ENCODE measurements at regions not wholly inside any gene's neighbourhood (a gene's known extent, or its start where the extent isn't known, plus 50 kb on each side); places are given as distances from the start of the nearest gene placed in this dataset.

DNA sequence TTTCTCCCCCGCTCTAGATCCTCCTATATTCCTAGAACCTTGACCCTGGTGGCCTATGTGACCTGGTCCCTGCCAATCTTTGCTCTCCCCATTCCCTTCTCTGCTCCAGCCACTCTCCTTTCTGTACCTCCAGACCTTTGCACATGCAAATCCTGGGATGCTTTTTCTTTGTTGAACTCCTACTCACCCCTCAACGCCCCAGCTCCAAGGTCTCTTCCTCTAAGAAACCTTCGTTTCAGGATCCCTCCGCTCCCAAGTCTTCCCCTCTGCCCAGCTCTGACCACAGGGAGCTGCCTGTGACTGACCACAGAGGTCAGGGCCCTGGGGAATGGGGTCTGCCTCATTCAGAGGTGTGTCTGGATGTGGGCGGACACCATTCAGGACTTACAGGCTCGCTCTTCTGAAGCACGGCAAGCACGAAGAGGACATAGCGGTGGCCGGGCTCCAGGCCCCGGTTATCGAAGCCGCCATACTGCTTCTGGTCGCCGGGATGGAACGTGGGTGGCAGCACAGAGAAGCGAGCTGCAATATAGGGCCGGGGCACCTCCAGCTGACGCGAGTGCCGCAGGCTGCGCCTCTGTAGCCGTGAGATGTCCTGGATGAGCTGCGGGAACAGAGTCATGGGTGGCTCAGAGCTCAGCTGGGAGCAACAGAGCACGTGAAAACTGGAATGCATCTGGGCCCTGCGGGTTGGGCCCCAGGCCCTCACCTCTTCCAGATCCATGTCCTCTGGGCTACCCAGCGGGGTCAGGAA is 120.9 kb downstream of the PTPRS start:
- H3K9me3 ChIP-seq (ENCODE audit: control insufficient read depth, low read depth, low read length), result no peaks in the 10 kb centered on the region
- H3K4me1 ChIP-seq (ENCODE audit: control insufficient read depth, extremely low read depth, insufficient read depth, low read length), result no peaks in the 10 kb centered on the region
- H4K20me1 ChIP-seq (ENCODE audit: control insufficient read depth, extremely low read depth, insufficient read depth, low read length), result no peaks in the 10 kb centered on the region
- no peak overlapping the region for H3K9ac ChIP-seq (ENCODE audit: control insufficient read depth, extremely low read depth, insufficient read depth, low read length)
- no peak overlapping the region for H2AFZ ChIP-seq (ENCODE audit: control insufficient read depth, low read length)
- dilution Hi-C loops (cut with MboI; ENCODE audit: extremely low pct_ligation_motif_present, low sequenced_read_pairs), result no loop called here
- H3K9me1 ChIP-seq (ENCODE audit: control insufficient read depth, extremely low read depth, insufficient read depth, low read length), result no peaks in the 10 kb centered on the region
- peaks cover 0 to 9% of the 10 kb centered on the region in 2 experiments for H3K36me3 ChIP-seq (ENCODE audit: control insufficient read depth in 2 of 2, extremely low read depth in 1 of 2, insufficient read depth in 2 of 2, low read length in 2 of 2)
- H3K27ac ChIP-seq (ENCODE audit: control insufficient read depth, insufficient read depth, low read length), result no peak overlapping the region
- H3K27me3 ChIP-seq (ENCODE audit: control insufficient read depth, extremely low read depth, insufficient read depth, low read length), result no peaks in the 10 kb centered on the region
- H3K79me2 ChIP-seq (ENCODE audit: control insufficient read depth, insufficient read depth, low read length), result no peaks in the 10 kb centered on the region
- FAIRE-seq, result no peak
- TF ChIP-seq EZH2 (IDR thresholded peaks at IDR 0.05; ENCODE audit: low read length), result no peak
- TF ChIP-seq, protein P1, sequence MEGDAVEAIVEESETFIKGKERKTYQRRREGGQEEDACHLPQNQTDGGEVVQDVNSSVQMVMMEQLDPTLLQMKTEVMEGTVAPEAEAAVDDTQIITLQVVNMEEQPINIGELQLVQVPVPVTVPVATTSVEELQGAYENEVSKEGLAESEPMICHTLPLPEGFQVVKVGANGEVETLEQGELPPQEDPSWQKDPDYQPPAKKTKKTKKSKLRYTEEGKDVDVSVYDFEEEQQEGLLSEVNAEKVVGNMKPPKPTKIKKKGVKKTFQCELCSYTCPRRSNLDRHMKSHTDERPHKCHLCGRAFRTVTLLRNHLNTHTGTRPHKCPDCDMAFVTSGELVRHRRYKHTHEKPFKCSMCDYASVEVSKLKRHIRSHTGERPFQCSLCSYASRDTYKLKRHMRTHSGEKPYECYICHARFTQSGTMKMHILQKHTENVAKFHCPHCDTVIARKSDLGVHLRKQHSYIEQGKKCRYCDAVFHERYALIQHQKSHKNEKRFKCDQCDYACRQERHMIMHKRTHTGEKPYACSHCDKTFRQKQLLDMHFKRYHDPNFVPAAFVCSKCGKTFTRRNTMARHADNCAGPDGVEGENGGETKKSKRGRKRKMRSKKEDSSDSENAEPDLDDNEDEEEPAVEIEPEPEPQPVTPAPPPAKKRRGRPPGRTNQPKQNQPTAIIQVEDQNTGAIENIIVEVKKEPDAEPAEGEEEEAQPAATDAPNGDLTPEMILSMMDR (optimal IDR thresholded peaks at IDR 0.05 in 1 of 3, IDR thresholded peaks at IDR 0.05 in 1 of 3, conservative IDR thresholded peaks at IDR 0.05 in 1 of 3; ENCODE audit: extremely low read depth in 1 of 3, insufficient read depth in 2 of 3, low read length in 3 of 3), result no peak
- H3K4me3 ChIP-seq (ENCODE audit: control insufficient read depth in 2 of 3, extremely low read depth in 1 of 3, insufficient read depth in 2 of 3, low read depth in 1 of 3, low read length in 3 of 3), result no peak overlapping the region
- no peak overlapping the region for H3K4me2 ChIP-seq (ENCODE audit: control insufficient read depth, extremely low read depth, insufficient read depth, low read depth, low read length)
- no peak for DNase-seq (ENCODE audit: low read depth, low spot score)

DNA sequence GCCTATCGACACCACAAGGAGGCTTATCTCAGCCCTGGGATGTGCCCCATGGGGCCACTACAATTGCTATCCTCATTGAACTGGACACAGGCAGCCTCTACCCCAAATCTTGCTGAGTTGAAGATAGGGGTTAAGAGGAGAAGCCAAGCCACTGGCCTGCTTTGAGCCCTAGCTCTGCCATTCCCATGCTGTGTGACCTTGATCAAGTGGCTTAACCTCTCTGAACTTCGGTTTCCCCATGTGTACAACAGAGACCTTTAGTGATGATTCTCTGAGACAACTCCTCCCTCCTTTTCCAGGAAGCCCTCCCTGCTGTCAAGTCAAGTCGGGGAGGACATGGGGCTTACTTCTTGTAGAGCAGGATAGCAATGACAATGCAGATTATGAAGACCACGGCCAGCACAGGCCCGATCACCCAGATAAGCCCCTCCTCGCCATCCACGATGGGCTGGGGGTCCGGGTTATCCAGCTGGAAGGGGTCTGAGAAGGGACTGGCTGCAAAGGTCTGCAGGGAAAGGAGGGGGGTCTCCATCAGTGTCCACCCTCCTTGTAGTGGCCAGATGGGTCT is 121.6 kb downstream of the PTPRS start:
- dilution Hi-C loops (cut with MboI; ENCODE audit: extremely low pct_ligation_motif_present, low sequenced_read_pairs), result no loop called here

More for the DNA sequence above, 121.6 kb downstream of the PTPRS start:
- Histone ChIP-seq H3K4me2 (ENCODE audit: control insufficient read depth, extremely low read depth, insufficient read depth, low read depth, low read length) (no peak overlapping the region), H3K9me3 (ENCODE audit: control insufficient read depth, low read depth, low read length) (no peaks in the 10 kb centered on the region), H3K4me1 (ENCODE audit: control insufficient read depth, extremely low read depth, insufficient read depth, low read length) (no peaks in the 10 kb centered on the region), H4K20me1 (ENCODE audit: control insufficient read depth, extremely low read depth, insufficient read depth, low read length) (no peaks in the 10 kb centered on the region), H3K36me3 (ENCODE audit: control insufficient read depth in 2 of 2, extremely low read depth in 1 of 2, insufficient read depth in 2 of 2, low read length in 2 of 2) (peaks cover 0 to 11% of the 10 kb centered on the region in 2 experiments), H3K27ac (ENCODE audit: control insufficient read depth, insufficient read depth, low read length) (no peak overlapping the region), H3K27me3 (ENCODE audit: control insufficient read depth, extremely low read depth, insufficient read depth, low read length) (no peaks in the 10 kb centered on the region), H3K9ac (ENCODE audit: control insufficient read depth, extremely low read depth, insufficient read depth, low read length) (no peak overlapping the region), H2AFZ (ENCODE audit: control insufficient read depth, low read length) (no peak overlapping the region), H3K79me2 (ENCODE audit: control insufficient read depth, insufficient read depth, low read length) (no peaks in the 10 kb centered on the region), H3K9me1 (ENCODE audit: control insufficient read depth, extremely low read depth, insufficient read depth, low read length) (no peaks in the 10 kb centered on the region), H3K4me3 (ENCODE audit: control insufficient read depth in 2 of 3, extremely low read depth in 1 of 3, insufficient read depth in 2 of 3, low read depth in 1 of 3, low read length in 3 of 3) (no peak overlapping the region)
- no peak for FAIRE-seq
- TF ChIP-seq EZH2 (IDR thresholded peaks at IDR 0.05; ENCODE audit: low read length), result no peak
- TF ChIP-seq, protein P1 (optimal IDR thresholded peaks at IDR 0.05 in 1 of 3, IDR thresholded peaks at IDR 0.05 in 1 of 3, conservative IDR thresholded peaks at IDR 0.05 in 1 of 3; ENCODE audit: extremely low read depth in 1 of 3, insufficient read depth in 2 of 3, low read length in 3 of 3), result no peak
- no peak for DNase-seq (ENCODE audit: low read depth, low spot score)
